ENCODE measurements at regions not wholly inside any gene's neighbourhood (a gene's known extent, or its start where the extent isn't known, plus 50 kb on each side); places are given as distances from the start of the nearest gene placed in this dataset.
"Not testable (repeated sequence)": the region's sequence is repeated elsewhere in the genome, so short reads cannot be mapped to it uniquely, and the experiment has no call there.

GRCh38 chr14:66242001-66242400 is 244.2 kb upstream of the CCDC196 start:
- DNase-seq, result no peak
- H3K36me3 ChIP-seq (replicated peaks; ENCODE audit: control insufficient read depth, insufficient read depth, low read length), result no peaks in the 10 kb centered on the region

GRCh38 chr14:66244834-66245233 is 241.3 kb upstream of the CCDC196 start:
- H3K4me3 ChIP-seq (ENCODE audit: insufficient read depth, low read depth, low read length), result no peak overlapping the region
- DNase-seq, result no peak
- no peaks in the 10 kb centered on the region for H3K36me3 ChIP-seq (replicated peaks; ENCODE audit: control insufficient read depth, insufficient read depth, low read length)
- H3K27me3 ChIP-seq (ENCODE audit: control insufficient read depth, insufficient read depth, low read length), result no peaks in the 10 kb centered on the region

More at GRCh38 chr14:66242001-66242400, 244.2 kb upstream of the CCDC196 start:
- no peaks in the 10 kb centered on the region for H3K27me3 ChIP-seq (ENCODE audit: control insufficient read depth, insufficient read depth, low read length)
- no peak overlapping the region for H3K4me3 ChIP-seq (ENCODE audit: insufficient read depth, low read depth, low read length)

- Histone ChIP-seq H3K27me3 (ENCODE audit: control insufficient read depth, insufficient read depth, low read length) (no peaks in the 10 kb centered on the region), H3K4me3 (ENCODE audit: insufficient read depth, low read depth, low read length) (no peak overlapping the region), H3K36me3 (replicated peaks; ENCODE audit: control insufficient read depth, insufficient read depth, low read length) (no peaks in the 10 kb centered on the region)
- no peak for DNase-seq
Observed at GRCh38 chr14:66247662-66248193, 238.4 kb upstream of the CCDC196 start.

- Histone ChIP-seq H3K36me3 (replicated peaks; ENCODE audit: control insufficient read depth, insufficient read depth, low read length) (no peaks in the 10 kb centered on the region), H3K4me3 (ENCODE audit: insufficient read depth, low read depth, low read length) (no peak overlapping the region), H3K27me3 (ENCODE audit: control insufficient read depth, insufficient read depth, low read length) (no peaks in the 10 kb centered on the region)
- DNase-seq, result no peak
Observed at GRCh38 chr14:66248256-66248655, 237.9 kb upstream of the CCDC196 start.

- Histone ChIP-seq H3K27me3 (ENCODE audit: control insufficient read depth, insufficient read depth, low read length) (no peaks in the 10 kb centered on the region), H3K36me3 (replicated peaks; ENCODE audit: control insufficient read depth, insufficient read depth, low read length) (no peaks in the 10 kb centered on the region), H3K4me3 (ENCODE audit: insufficient read depth, low read depth, low read length) (no peak overlapping the region)
- DNase-seq, result no peak
Observed at GRCh38 chr14:66249544-66249943, 236.6 kb upstream of the CCDC196 start.

- no peaks in the 10 kb centered on the region for H3K36me3 ChIP-seq (replicated peaks; ENCODE audit: control insufficient read depth, insufficient read depth, low read length)
- H3K4me3 ChIP-seq (ENCODE audit: insufficient read depth, low read depth, low read length), result no peak overlapping the region
- H3K27me3 ChIP-seq (ENCODE audit: control insufficient read depth, insufficient read depth, low read length), result no peaks in the 10 kb centered on the region
- DNase-seq, result no peak
Observed at GRCh38 chr14:66254038-66254437, 232.1 kb upstream of the CCDC196 start.

GRCh38 chr14:66268802-66269334 is 217.3 kb upstream of the CCDC196 start:
- no peaks in the 10 kb centered on the region for H3K27me3 ChIP-seq (ENCODE audit: control insufficient read depth, insufficient read depth, low read length)
- H3K4me3 ChIP-seq (ENCODE audit: insufficient read depth, low read depth, low read length), result no peak overlapping the region
- no peaks in the 10 kb centered on the region for H3K36me3 ChIP-seq (replicated peaks; ENCODE audit: control insufficient read depth, insufficient read depth, low read length)
- no peak for DNase-seq

GRCh38 chr14:66272221-66272620 is 213.9 kb upstream of the CCDC196 start:
- DNase-seq, result no peak
- no peaks in the 10 kb centered on the region for H3K36me3 ChIP-seq (replicated peaks; ENCODE audit: control insufficient read depth, insufficient read depth, low read length)

GRCh38 chr14:66273261-66273832 is 212.8 kb upstream of the CCDC196 start:
- H3K36me3 ChIP-seq (replicated peaks; ENCODE audit: control insufficient read depth, insufficient read depth, low read length), result no peaks in the 10 kb centered on the region
- no peak overlapping the region for H3K4me3 ChIP-seq (ENCODE audit: insufficient read depth, low read depth, low read length)
- DNase-seq, result no peak
- H3K27me3 ChIP-seq (ENCODE audit: control insufficient read depth, insufficient read depth, low read length), result no peaks in the 10 kb centered on the region

More at GRCh38 chr14:66272221-66272620, 213.9 kb upstream of the CCDC196 start:
- no peaks in the 10 kb centered on the region for H3K27me3 ChIP-seq (ENCODE audit: control insufficient read depth, insufficient read depth, low read length)
- no peak overlapping the region for H3K4me3 ChIP-seq (ENCODE audit: insufficient read depth, low read depth, low read length)

- H3K36me3 ChIP-seq (replicated peaks; ENCODE audit: control insufficient read depth, insufficient read depth, low read length); DNase-seq; H3K27me3 ChIP-seq (ENCODE audit: control insufficient read depth, insufficient read depth, low read length); H3K4me3 ChIP-seq (ENCODE audit: insufficient read depth, low read depth, low read length): not testable (repeated sequence)
Observed at GRCh38 chr14:66278418-66278817, 207.8 kb upstream of the CCDC196 start.

GRCh38 chr14:66281036-66281776 is 205.0 kb upstream of the CCDC196 start:
- no peaks in the 10 kb centered on the region for H3K36me3 ChIP-seq (replicated peaks; ENCODE audit: control insufficient read depth, insufficient read depth, low read length)
- no peak overlapping the region for H3K4me3 ChIP-seq (ENCODE audit: insufficient read depth, low read depth, low read length)
- H3K27me3 ChIP-seq (ENCODE audit: control insufficient read depth, insufficient read depth, low read length), result no peaks in the 10 kb centered on the region
- no peak for DNase-seq

- Histone ChIP-seq H3K4me3 (ENCODE audit: insufficient read depth, low read depth, low read length) (no peak overlapping the region), H3K27me3 (ENCODE audit: control insufficient read depth, insufficient read depth, low read length) (no peaks in the 10 kb centered on the region), H3K36me3 (replicated peaks; ENCODE audit: control insufficient read depth, insufficient read depth, low read length) (no peaks in the 10 kb centered on the region)
- no peak for DNase-seq
Observed at GRCh38 chr14:66284346-66284745, 201.8 kb upstream of the CCDC196 start.

- Histone ChIP-seq H3K27me3 (ENCODE audit: control insufficient read depth, insufficient read depth, low read length) (no peaks in the 10 kb centered on the region), H3K4me3 (ENCODE audit: insufficient read depth, low read depth, low read length) (no peak overlapping the region), H3K36me3 (replicated peaks; ENCODE audit: control insufficient read depth, insufficient read depth, low read length) (no peaks in the 10 kb centered on the region)
- DNase-seq, result no peak
Observed at GRCh38 chr14:66288511-66288910, 197.7 kb upstream of the CCDC196 start.

GRCh38 chr14:66291756-66292155 is 194.4 kb upstream of the CCDC196 start:
- H3K27me3 ChIP-seq (ENCODE audit: control insufficient read depth, insufficient read depth, low read length), result no peaks in the 10 kb centered on the region
- no peak for DNase-seq
- no peak overlapping the region for H3K4me3 ChIP-seq (ENCODE audit: insufficient read depth, low read depth, low read length)
- no peaks in the 10 kb centered on the region for H3K36me3 ChIP-seq (replicated peaks; ENCODE audit: control insufficient read depth, insufficient read depth, low read length)

GRCh38 chr14:66293533-66294105 is 192.6 kb upstream of the CCDC196 start:
- Histone ChIP-seq H3K36me3 (replicated peaks; ENCODE audit: control insufficient read depth, insufficient read depth, low read length) (no peaks in the 10 kb centered on the region), H3K4me3 (ENCODE audit: insufficient read depth, low read depth, low read length) (no peak overlapping the region), H3K27me3 (ENCODE audit: control insufficient read depth, insufficient read depth, low read length) (no peaks in the 10 kb centered on the region)
- DNase-seq, result no peak

All from H7 (cell line).